Heart left ventricle (tissue), 16 donors: ENCODE measurements at regions not wholly inside any gene's neighbourhood (a gene's known extent, or its start where the extent isn't known, plus 50 kb on each side); places are given as distances from the start of the nearest gene placed in this dataset.

Source experiments
- ATAC-seq, 4 donors: fragments of 200-7000 bp; cut with Tn5 transposase; one replicate each; pipeline ENCODE4 v1.9.1; 2020 to 2022; ENCODE audit warnings: moderate library complexity in 4 of 4, mild to moderate bottlenecking in 3 of 4, moderate number of reproducible peaks in 1 of 4
- DNase-seq, 5 donors: peaks; one replicate each; pipeline ENCODE4 v3.0.0-alpha.2; 2020
- H3K27ac ChIP-seq, 12 donors: fragments of 200-600 bp; sonication (generic) in 4 of 12; one replicate each; pipeline versions ENCODE4 v1.5.0 to v1.8.0; 2016 to 2022; ENCODE audit warnings: mild to moderate bottlenecking in 2 of 12
- H3K27me3 ChIP-seq, 9 donors: fragments of 200-600 bp; sonication (generic) in 2 of 9; one replicate each; pipeline versions ENCODE4 v1.5.1 to v1.8.0; 2016 to 2022; ENCODE audit warnings: mild to moderate bottlenecking in 3 of 9
- H3K36me3 ChIP-seq, 9 donors: fragments of 200-600 bp; sonication (generic) in 2 of 9; one replicate each; pipeline versions ENCODE4 v1.5.0 to v1.8.0; 2018 to 2022; ENCODE audit warnings: mild to moderate bottlenecking in 2 of 9
- H3K4me1 ChIP-seq, 12 donors: fragments of 200-600 bp; sonication (generic) in 4 of 12; one replicate each; pipeline versions ENCODE4 v1.5.0 to v1.8.0; 2016 to 2022; ENCODE audit warnings: mild to moderate bottlenecking in 3 of 12
- H3K4me3 ChIP-seq, 12 donors: fragments of 200-600 bp; sonication (generic) in 4 of 12; one replicate each; pipeline versions ENCODE4 v1.5.0 to v1.8.0; 2017 to 2022; ENCODE audit warnings: mild to moderate bottlenecking in 9 of 12, moderate library complexity in 4 of 12
- H3K9me3 ChIP-seq, 12 donors: fragments of 200-600 bp; sonication (generic) in 4 of 12; one replicate each; pipeline versions ENCODE4 v1.5.0 to v1.8.0; 2016 to 2022; ENCODE audit warnings: mild to moderate bottlenecking in 1 of 12
- CTCF ChIP-seq, 12 donors: fragments of 200-600 bp; sonication (generic) in 4 of 12; IDR thresholded peaks; one replicate each; pipeline versions ENCODE4 v1.5.0 to v1.8.0; 2018 to 2022; ENCODE audit warnings: antibody characterized with exemption in 12 of 12, mild to moderate bottlenecking in 5 of 12
- POLR2A ChIP-seq, 2 donors: fragments of 450-650 bp; IDR thresholded peaks; one replicate each; pipeline ENCODE4 v1.6.1; 2017; ENCODE audit warnings: antibody characterized with exemption in 2 of 2, mild to moderate bottlenecking in 2 of 2, moderate library complexity in 2 of 2
- WGBS, 4 donors: extraction: QIAGEN DNeasy Blood & Tissue Kit in 2 of 4; methylation state at CpG; one replicate each; pipeline versions ENCODE4 v1.1.5 to v1.1.7; 2013 to 2018; 5-methylcytosine and 5-hydroxymethylcytosine counted together
- intact Hi-C, 10 donors: fragments of 100-400 bp; cut with DNase I; formaldehyde crosslinking; loops; one replicate each; pipeline versions ENCODE4 v1.11.1 to v1.14.2; 2022
- donor health status: ischemic (EF 13 %, LVEDD 7.1; RV severe dilation, severe dysfunction).
- donor health status: healthy with polysubstance abuse.
- donor health status: DM: no; HTN: yes; CAD: no.
- donor health status: DM: no; HTN: no; CAD: no.
- donor health status: ischemic (EF 25% LVEDD 6.9; RV normal size, moderate dysfunction).
- donor health status: ischemic (EF 25% LVEDD 5.7; RV mildly dilated, moderate dysfunction).
- donor health status: healthy.
- donor health status: DM: yes; HTN: yes; CAD: no.
- donor health status: ischemic (EF 35%, LVEDD 5.7; RV mildly dilated, moderate dysfunction).
- donor health status: nonischemic (EF 11% LVEDD 7.7; RV severe dilation, severe dysfunction).
- donor health status: DM: yes; HTN: yes; CAD: no.
- donor health status: PGD.
- donor health status: ischemic (EF 29% LVEDD 5.4; RV normal size, mild dysfunction).
- donor health status: nonischemic (EF 23%, LVEDD 6.1; RV moderate dilation, normal function).

DNA sequence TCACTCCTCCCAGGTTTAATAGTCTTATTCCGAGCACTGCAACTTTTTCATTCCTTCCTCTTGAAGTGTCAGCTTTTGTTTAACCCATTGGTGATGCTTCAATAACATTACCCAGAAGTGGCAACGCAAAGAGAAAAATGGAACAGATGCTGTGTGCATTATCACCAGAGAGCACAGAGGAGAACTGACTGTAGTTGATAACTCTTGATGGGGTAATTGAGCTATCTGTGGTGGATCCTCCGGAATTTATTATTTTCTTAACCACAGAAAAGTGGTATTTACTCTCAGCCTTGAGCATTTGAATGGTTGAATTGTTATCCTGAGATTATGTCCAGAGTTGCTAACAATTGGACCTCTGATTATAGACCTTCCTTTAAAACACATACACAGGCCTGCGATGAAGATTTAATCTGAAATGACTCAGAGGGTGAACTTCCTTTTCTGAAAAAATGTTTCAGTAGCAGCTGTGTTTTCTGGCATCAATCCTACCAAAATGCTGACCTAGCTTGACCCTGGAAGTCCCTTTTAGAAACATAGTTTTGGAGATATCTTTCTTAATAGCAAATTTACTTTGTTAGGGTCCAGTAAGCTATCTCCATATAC, 1584.4 kb upstream of the LRRTM3 start:
- H3K27ac ChIP-seq: peak overlapping the region in 9 of 12 donors; percentile 3 to 52 (median 31)
- H3K4me3 ChIP-seq: no peak overlapping the region
- no peaks in the 10 kb centered on the region for H3K36me3 ChIP-seq
- H3K9me3 ChIP-seq: no peaks in the 10 kb centered on the region
- WGBS, 4 donors: 31 to 45% (median 31%) methylated on average over 4 of the region's 4 CpGs
- no peak for TF ChIP-seq POLR2A (IDR thresholded peaks at IDR 0.05)
- TF ChIP-seq CTCF (IDR thresholded peaks at IDR 0.05): no peak
- intact Hi-C loops: loop anchor here in 1 of 10 donors (5.0 kb wide), 1 partner anchor 526 kb away; no protein-coding TSS in a partner anchor
- ATAC-seq (peak in 3 of 4 donors; percentile 85 to 95 (median 91)), DNase-seq (peak in 3 of 5 donors; percentile 24 to 60 (median 39))
- peaks cover 0 to 32% (median 14%) of the 10 kb centered on the region in 12 donors for H3K4me1 ChIP-seq
- H3K27me3 ChIP-seq: peaks cover 0 to 3% (median 0%) of the 10 kb centered on the region in 9 donors

- ATAC-seq: no peak
- intact Hi-C loops: loop anchor here in 1 of 10 donors (5.0 kb wide), 1 partner anchor 525 kb away; no protein-coding TSS in a partner anchor
- peak overlapping the region in 1 of 12 donors; percentile 2 for H3K27ac ChIP-seq
Observed at GRCh38 chr10:65342245-65342644, 1583.6 kb upstream of the LRRTM3 start.

GRCh38 chr10:65346466-65346865, 1579.4 kb upstream of the LRRTM3 start:
- ATAC-seq: no peak
- TF ChIP-seq CTCF (IDR thresholded peaks at IDR 0.05): no peak
- TF ChIP-seq POLR2A (IDR thresholded peaks at IDR 0.05): no peak
- intact Hi-C loops: no loop called here

More at GRCh38 chr10:65342245-65342644, 1583.6 kb upstream of the LRRTM3 start:
- peaks cover 0 to 3% (median 0%) of the 10 kb centered on the region in 9 donors for H3K27me3 ChIP-seq
- H3K9me3 ChIP-seq: no peaks in the 10 kb centered on the region
- H3K4me3 ChIP-seq: no peak overlapping the region
- H3K4me1 ChIP-seq: peaks cover 0 to 32% (median 14%) of the 10 kb centered on the region in 12 donors
- no peak for DNase-seq
- no peaks in the 10 kb centered on the region for H3K36me3 ChIP-seq
- TF ChIP-seq CTCF (IDR thresholded peaks at IDR 0.05) (no peak), POLR2A (IDR thresholded peaks at IDR 0.05) (no peak)
- 58 to 68% (median 63%) methylated on average over 1 of the region's 1 CpG for WGBS, 4 donors

GRCh38 chr10:65348637-65349036, 1577.2 kb upstream of the LRRTM3 start:
- no peaks in the 10 kb centered on the region for H3K9me3 ChIP-seq
- H3K27me3 ChIP-seq: no peaks in the 10 kb centered on the region
- H3K4me1 ChIP-seq: peaks cover 0 to 5% (median 0%) of the 10 kb centered on the region in 12 donors
- no peaks in the 10 kb centered on the region for H3K36me3 ChIP-seq
- no peak overlapping the region for H3K27ac ChIP-seq
- no peak for DNase-seq
- WGBS, 4 donors: 89 to 94% (median 92%) methylated on average over 8 of the region's 8 CpGs
- ATAC-seq: no peak
- intact Hi-C loops: no loop called here
- no peak for TF ChIP-seq POLR2A (IDR thresholded peaks at IDR 0.05)
- TF ChIP-seq CTCF (IDR thresholded peaks at IDR 0.05): no peak
- H3K4me3 ChIP-seq: no peak overlapping the region

More at GRCh38 chr10:65346466-65346865, 1579.4 kb upstream of the LRRTM3 start:
- no peaks in the 10 kb centered on the region for H3K9me3 ChIP-seq
- no peak overlapping the region for H3K27ac ChIP-seq
- 57 to 64% (median 61%) methylated on average over 3 of the region's 3 CpGs for WGBS, 4 donors
- peaks cover 0 to 13% (median 4%) of the 10 kb centered on the region in 12 donors for H3K4me1 ChIP-seq
- H3K4me3 ChIP-seq: no peak overlapping the region
- no peaks in the 10 kb centered on the region for H3K27me3 ChIP-seq
- DNase-seq: no peak
- H3K36me3 ChIP-seq: no peaks in the 10 kb centered on the region
